A673 (cell line): ENCODE measurements at regions not wholly inside any gene's neighbourhood (a gene's known extent, or its start where the extent isn't known, plus 50 kb on each side); places are given as distances from the start of the nearest gene placed in this dataset.

Experiments used
- BruUV-seq: library from RNA; stranded (reverse); fragments of 400-500 nt; replicated peaks from 2 replicates; lab custom pipeline; 2021; lab: Mats Ljungman, UMichigan
- CTCF ChIA-PET: fragments of 300-600 bp; sonication (Branson Sonifier 250); formaldehyde crosslinking; loops from one replicate; lab custom pipeline; 2022; ENCODE audit warnings: antibody characterized with exemption; lab: Charles Lee
- POLR2A ChIA-PET: fragments of 300-600 bp; sonication (Branson Sonifier 250); formaldehyde crosslinking; loops from one replicate; lab custom pipeline; 2022; ENCODE audit warnings: antibody characterized with exemption; ENCODE audit not compliant: low non-redundant PET; lab: Charles Lee
- DNase-seq: peaks from one replicate; pipeline ENCODE4 v3.0.0-alpha.2; 2015; ENCODE audit warnings: low spot score
- H3K27ac ChIP-seq: fragments of 200-600 bp; sonication (generic); 2 replicates; pipeline ENCODE4 v1.5.1; 2016; ENCODE audit warnings: mixed run types, low read depth, mild to moderate bottlenecking, mixed read lengths, antibody characterized with exemption, low read length; ENCODE audit not compliant: poor library complexity, severe bottlenecking
- H3K27me3 ChIP-seq: fragments of 200-600 bp; sonication (generic); replicated peaks from 2 replicates; pipeline ENCODE4 v1.6.1; 2017; ENCODE audit warnings: mixed run types, low read depth, mild to moderate bottlenecking, mixed read lengths, antibody characterized with exemption, low read length; ENCODE audit not compliant: insufficient read depth, poor library complexity
- H3K36me3 ChIP-seq: fragments of 200-600 bp; sonication (generic); 2 replicates; pipeline ENCODE4 v1.6.1; 2016; ENCODE audit warnings: mixed run types, mild to moderate bottlenecking, mixed read lengths, antibody characterized with exemption, low read length; ENCODE audit not compliant: insufficient read depth, poor library complexity, severe bottlenecking
- H3K4me1 ChIP-seq: fragments of 200-600 bp; sonication (generic); 2 replicates; pipeline ENCODE4 v1.6.1; 2017; ENCODE audit warnings: mixed run types, mild to moderate bottlenecking, mixed read lengths, antibody characterized with exemption, low read length; ENCODE audit not compliant: insufficient read depth, poor library complexity, severe bottlenecking
- H3K4me3 ChIP-seq: fragments of 200-600 bp; sonication (generic); 2 replicates; pipeline ENCODE4 v1.5.1; 2016; ENCODE audit warnings: low read depth, mixed run types, mild to moderate bottlenecking, mixed read lengths, low read length; ENCODE audit not compliant: poor library complexity, severe bottlenecking
- H3K9me3 ChIP-seq: fragments of 200-600 bp; sonication (generic); 2 replicates; pipeline ENCODE4 v1.6.1; 2016; ENCODE audit warnings: mixed run types, low read depth, mild to moderate bottlenecking, mixed read lengths, antibody characterized with exemption, low read length; ENCODE audit not compliant: poor library complexity, severe bottlenecking
- EZH2 ChIP-seq: fragments of 200-600 bp; sonication (generic); IDR thresholded peaks from 2 replicates; pipeline ENCODE4 v1.6.1; 2017; ENCODE audit warnings: borderline replicate concordance, low read depth, mild to moderate bottlenecking, mixed read lengths, antibody characterized with exemption, low read length; ENCODE audit not compliant: poor library complexity, severe bottlenecking
- intact Hi-C: fragments of 100-400 bp; cut with micrococcal nuclease; formaldehyde crosslinking; loops from one replicate; pipeline ENCODE4 v1.10.0; 2022; ENCODE audit not compliant: unreplicated experiment
- TF ChIP-seq, protein P1 (sequence below): fragments of 300-800, 200-600 bp; sonication (generic); conservative IDR thresholded peaks from 2 replicates; pipeline ENCODE4 v1.5.1; 2017; ENCODE audit warnings: low read depth, mild to moderate bottlenecking, antibody characterized with exemption, low read length, moderate library complexity, mixed read lengths

DNA sequence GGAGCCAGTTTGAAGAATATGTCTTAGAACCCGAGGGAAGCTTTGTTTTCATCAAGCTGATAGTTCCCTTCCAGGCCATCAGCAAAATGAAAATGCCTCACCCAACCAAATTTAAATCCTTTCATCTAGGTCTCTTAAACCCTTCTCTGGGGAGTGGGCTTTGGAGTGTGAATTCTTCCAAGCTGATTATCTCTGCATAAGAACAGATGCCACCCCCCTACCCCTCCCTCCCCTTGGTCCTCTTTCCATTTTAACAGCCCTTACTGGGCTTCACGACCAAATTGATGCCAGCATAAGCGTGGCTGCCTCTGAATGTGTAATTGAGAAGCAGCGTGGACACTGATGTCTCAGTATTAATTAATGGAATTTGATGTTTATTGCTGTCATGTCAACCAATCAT is 509.7 kb upstream of the CLINT1 start:
- H3K9me3 ChIP-seq, result no peaks in the 10 kb centered on the region
- BruUV-seq, result no TSS peak
- H3K4me3 ChIP-seq, result no peak overlapping the region
- no peak overlapping the region for H3K27ac ChIP-seq
- H3K36me3 ChIP-seq, result no peaks in the 10 kb centered on the region
- ChIA-PET POLR2A (no interaction called here), CTCF (no interaction called here)
- intact Hi-C loops, result no loop called here
- TF ChIP-seq EZH2, result no peak
- TF ChIP-seq, protein P1, sequence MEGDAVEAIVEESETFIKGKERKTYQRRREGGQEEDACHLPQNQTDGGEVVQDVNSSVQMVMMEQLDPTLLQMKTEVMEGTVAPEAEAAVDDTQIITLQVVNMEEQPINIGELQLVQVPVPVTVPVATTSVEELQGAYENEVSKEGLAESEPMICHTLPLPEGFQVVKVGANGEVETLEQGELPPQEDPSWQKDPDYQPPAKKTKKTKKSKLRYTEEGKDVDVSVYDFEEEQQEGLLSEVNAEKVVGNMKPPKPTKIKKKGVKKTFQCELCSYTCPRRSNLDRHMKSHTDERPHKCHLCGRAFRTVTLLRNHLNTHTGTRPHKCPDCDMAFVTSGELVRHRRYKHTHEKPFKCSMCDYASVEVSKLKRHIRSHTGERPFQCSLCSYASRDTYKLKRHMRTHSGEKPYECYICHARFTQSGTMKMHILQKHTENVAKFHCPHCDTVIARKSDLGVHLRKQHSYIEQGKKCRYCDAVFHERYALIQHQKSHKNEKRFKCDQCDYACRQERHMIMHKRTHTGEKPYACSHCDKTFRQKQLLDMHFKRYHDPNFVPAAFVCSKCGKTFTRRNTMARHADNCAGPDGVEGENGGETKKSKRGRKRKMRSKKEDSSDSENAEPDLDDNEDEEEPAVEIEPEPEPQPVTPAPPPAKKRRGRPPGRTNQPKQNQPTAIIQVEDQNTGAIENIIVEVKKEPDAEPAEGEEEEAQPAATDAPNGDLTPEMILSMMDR, result no peak
- DNase-seq, result no peak
- H3K27me3 ChIP-seq, result no peaks in the 10 kb centered on the region
- H3K4me1 ChIP-seq, result no peaks in the 10 kb centered on the region

DNA sequence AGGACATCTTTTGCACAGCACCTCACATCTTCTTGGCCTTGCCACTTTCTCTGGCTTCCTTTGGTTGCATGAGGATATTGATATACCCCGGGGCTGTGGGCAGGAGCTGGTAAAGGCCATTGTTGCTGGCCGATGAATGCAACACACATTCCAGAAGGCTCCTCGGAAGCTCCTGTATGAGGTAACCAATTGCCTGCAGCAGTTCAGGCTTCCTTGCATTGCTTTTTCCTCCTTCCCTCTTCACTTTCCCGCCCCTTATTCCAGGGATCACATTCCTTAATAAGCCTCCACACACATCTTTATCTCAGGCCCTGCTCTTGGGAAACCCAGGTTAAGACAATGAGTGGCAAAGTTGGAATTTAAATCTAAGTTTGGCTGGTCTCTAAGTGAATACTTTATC is 505.4 kb upstream of the CLINT1 start:
- no TSS peak for BruUV-seq
- TF ChIP-seq, protein P1, result no peak
- no peak for TF ChIP-seq EZH2
- ChIA-PET POLR2A (no interaction called here), CTCF (no interaction called here)
- no peak for DNase-seq
- intact Hi-C loops, result no loop called here
- Histone ChIP-seq H3K27ac (no peak overlapping the region), H3K27me3 (no peaks in the 10 kb centered on the region), H3K9me3 (no peaks in the 10 kb centered on the region), H3K4me1 (no peaks in the 10 kb centered on the region), H3K4me3 (no peak overlapping the region), H3K36me3 (no peaks in the 10 kb centered on the region)

DNA sequence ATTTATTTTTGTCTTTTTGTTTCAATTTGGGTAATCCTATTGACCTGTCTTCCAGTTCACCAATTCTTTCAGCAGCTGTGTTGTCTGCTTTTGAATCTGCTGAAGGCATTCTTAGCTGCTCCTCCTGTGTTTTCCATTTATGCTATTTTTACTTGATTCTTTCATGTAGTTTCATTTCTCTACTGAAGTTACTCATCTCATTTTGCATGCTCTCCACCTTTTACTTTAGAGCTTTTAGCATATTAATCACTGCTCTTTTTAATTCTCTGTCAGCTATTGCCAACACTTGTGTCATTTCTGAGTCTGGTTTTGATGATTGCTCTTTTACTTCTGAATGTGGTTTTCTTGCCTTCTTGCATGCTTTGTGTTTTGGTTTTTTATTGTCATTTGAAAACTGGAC is 496.0 kb upstream of the CLINT1 start:
- BruUV-seq, result no TSS peak
- TF ChIP-seq EZH2, result no peak
- TF ChIP-seq, protein P1, result no peak
- no peak overlapping the region for H3K27ac ChIP-seq
- H3K4me3 ChIP-seq, result no peak overlapping the region
- no peaks in the 10 kb centered on the region for H3K4me1 ChIP-seq
- DNase-seq, result no peak
- no peaks in the 10 kb centered on the region for H3K9me3 ChIP-seq
- POLR2A ChIA-PET, result no interaction called here
- CTCF ChIA-PET, result no interaction called here
- H3K36me3 ChIP-seq, result no peaks in the 10 kb centered on the region
- no peaks in the 10 kb centered on the region for H3K27me3 ChIP-seq
- intact Hi-C loops, result no loop called here
